Progenitor cell of endocrine pancreas (in vitro differentiated cells): ENCODE measurements at regions not wholly inside any gene's neighbourhood (a gene's known extent, or its start where the extent isn't known, plus 50 kb on each side); places are given as distances from the start of the nearest gene placed in this dataset.

Experiments
- DNase-seq: peaks from one replicate; pipeline ENCODE4 v3.0.0; 2021; ENCODE audit warnings: low spot score; ENCODE audit not compliant: unreplicated experiment
- H3K27ac Mint-ChIP-seq: 2 replicates; pipeline ENCODE4 v1.8.0; 2021; ENCODE audit warnings: mild to moderate bottlenecking, moderate library complexity, mixed read lengths
- H3K27me3 Mint-ChIP-seq: 2 replicates; pipeline ENCODE4 v1.8.0; 2021; ENCODE audit warnings: mixed read lengths
- H3K36me3 Mint-ChIP-seq: 2 replicates; pipeline ENCODE4 v1.8.0; 2022; ENCODE audit warnings: mixed read lengths; ENCODE audit not compliant: insufficient read depth
- H3K4me1 Mint-ChIP-seq: 2 replicates; pipeline ENCODE4 v1.8.0; 2021; ENCODE audit warnings: low read depth, mixed read lengths
- H3K4me3 Mint-ChIP-seq: 2 replicates; pipeline ENCODE4 v1.8.0; 2021; ENCODE audit warnings: low read depth, mild to moderate bottlenecking, moderate library complexity, mixed read lengths
- H3K9me3 Mint-ChIP-seq: 2 replicates; pipeline ENCODE4 v1.8.0; 2021; ENCODE audit warnings: low read depth, mixed read lengths
- TF ChIP-seq, protein P1 (sequence below): fragments of 200-600 bp; sonication (generic); IDR thresholded peaks from one replicate; pipeline ENCODE4 v1.5.0; 2021; ENCODE audit warnings: antibody characterized with exemption, mild to moderate bottlenecking; ENCODE audit not compliant: unreplicated experiment

DNA sequence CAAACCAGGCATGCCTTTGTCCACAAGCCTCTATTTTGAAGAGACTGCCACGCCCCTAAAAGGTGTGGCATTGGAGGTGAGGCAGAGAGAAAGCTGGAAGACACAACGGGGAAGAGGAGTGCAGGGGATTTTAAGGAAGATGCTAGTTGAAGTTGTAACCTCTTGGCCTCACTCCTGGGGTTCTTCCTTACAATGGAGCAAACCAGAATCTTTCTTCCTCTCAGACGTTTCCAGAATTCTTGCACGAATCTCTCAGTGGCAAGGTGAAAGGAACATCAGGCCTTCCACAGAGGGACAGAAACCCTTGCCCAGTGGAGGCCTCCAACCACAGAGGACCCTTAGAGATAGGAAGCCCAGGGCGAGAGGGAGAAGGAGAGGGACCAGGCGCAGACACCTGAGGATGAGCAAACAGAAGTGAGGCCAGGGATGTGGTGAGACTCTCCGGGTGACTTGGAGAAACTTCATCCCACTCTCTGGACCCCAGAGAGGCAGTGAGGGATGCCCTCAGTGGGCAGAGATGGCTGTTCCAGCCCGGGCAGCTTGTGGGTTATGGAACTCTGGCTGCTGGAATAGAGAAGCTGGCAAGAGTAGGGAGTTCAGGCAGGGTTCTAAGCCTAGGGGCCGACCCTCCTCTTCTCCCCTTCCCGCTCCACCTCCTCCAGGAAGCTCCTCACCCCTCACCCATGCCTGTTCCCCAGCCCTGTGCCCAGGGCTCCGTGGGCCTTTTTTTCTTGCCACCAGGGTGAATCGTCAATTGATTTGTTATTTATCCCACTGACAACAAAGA is 136.8 kb upstream of the RUNX3 start:
- Mint-ChIP-seq H3K4me1 (peaks cover 4% of the 10 kb centered on the region), H3K27ac (no peak overlapping the region), H3K4me3 (no peak overlapping the region), H3K27me3 (peaks cover 11% of the 10 kb centered on the region), H3K36me3 (no peaks in the 10 kb centered on the region), H3K9me3 (no peaks in the 10 kb centered on the region)
- TF ChIP-seq, protein P1, sequence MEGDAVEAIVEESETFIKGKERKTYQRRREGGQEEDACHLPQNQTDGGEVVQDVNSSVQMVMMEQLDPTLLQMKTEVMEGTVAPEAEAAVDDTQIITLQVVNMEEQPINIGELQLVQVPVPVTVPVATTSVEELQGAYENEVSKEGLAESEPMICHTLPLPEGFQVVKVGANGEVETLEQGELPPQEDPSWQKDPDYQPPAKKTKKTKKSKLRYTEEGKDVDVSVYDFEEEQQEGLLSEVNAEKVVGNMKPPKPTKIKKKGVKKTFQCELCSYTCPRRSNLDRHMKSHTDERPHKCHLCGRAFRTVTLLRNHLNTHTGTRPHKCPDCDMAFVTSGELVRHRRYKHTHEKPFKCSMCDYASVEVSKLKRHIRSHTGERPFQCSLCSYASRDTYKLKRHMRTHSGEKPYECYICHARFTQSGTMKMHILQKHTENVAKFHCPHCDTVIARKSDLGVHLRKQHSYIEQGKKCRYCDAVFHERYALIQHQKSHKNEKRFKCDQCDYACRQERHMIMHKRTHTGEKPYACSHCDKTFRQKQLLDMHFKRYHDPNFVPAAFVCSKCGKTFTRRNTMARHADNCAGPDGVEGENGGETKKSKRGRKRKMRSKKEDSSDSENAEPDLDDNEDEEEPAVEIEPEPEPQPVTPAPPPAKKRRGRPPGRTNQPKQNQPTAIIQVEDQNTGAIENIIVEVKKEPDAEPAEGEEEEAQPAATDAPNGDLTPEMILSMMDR: no peak
- no peak for DNase-seq

DNA sequence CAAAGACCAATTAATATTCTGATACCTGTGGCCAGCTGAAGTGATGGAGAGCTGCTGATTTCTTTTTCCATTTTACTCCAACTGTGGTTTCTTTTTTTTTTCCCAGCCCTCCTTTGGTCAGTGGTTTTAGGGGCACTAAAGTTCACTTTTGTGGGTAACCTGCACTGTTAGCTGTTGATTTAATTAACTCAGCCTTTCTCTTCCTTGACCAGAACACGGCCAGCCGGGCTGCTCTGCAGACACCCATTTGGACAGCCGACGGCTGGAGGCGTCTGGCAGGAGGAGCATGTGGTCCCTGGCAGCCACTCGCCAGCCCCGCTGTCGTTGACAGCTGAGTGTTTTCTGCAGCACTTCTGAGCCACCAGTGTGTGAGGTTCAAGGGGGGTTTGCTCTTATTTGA is 136.2 kb upstream of the RUNX3 start:
- peaks cover 4% of the 10 kb centered on the region for H3K4me1 Mint-ChIP-seq
- no peaks in the 10 kb centered on the region for H3K9me3 Mint-ChIP-seq
- no peak overlapping the region for H3K4me3 Mint-ChIP-seq
- TF ChIP-seq, protein P1: no peak
- no peaks in the 10 kb centered on the region for H3K36me3 Mint-ChIP-seq
- H3K27me3 Mint-ChIP-seq: peaks cover 12% of the 10 kb centered on the region
- no peak overlapping the region for H3K27ac Mint-ChIP-seq
- no peak for DNase-seq

- TF ChIP-seq, protein P1: no peak
- H3K4me3 Mint-ChIP-seq: no peak overlapping the region
- H3K27ac Mint-ChIP-seq: no peak overlapping the region
- H3K36me3 Mint-ChIP-seq: no peaks in the 10 kb centered on the region
- no peaks in the 10 kb centered on the region for H3K9me3 Mint-ChIP-seq
- peaks cover 12% of the 10 kb centered on the region for H3K27me3 Mint-ChIP-seq
- DNase-seq: no peak
- H3K4me1 Mint-ChIP-seq: peaks cover 4% of the 10 kb centered on the region
Measured at GRCh38 chr1:25065795-25066238, 135.7 kb upstream of the RUNX3 start.

- no peak overlapping the region for H3K27ac Mint-ChIP-seq
- H3K9me3 Mint-ChIP-seq: no peaks in the 10 kb centered on the region
- peaks cover 4% of the 10 kb centered on the region for H3K4me1 Mint-ChIP-seq
- H3K27me3 Mint-ChIP-seq: peaks cover 12% of the 10 kb centered on the region
- no peak overlapping the region for H3K4me3 Mint-ChIP-seq
- TF ChIP-seq, protein P1: no peak
- no peaks in the 10 kb centered on the region for H3K36me3 Mint-ChIP-seq
- DNase-seq: no peak
Measured at GRCh38 chr1:25065321-25065721, 135.2 kb upstream of the RUNX3 start.

DNA sequence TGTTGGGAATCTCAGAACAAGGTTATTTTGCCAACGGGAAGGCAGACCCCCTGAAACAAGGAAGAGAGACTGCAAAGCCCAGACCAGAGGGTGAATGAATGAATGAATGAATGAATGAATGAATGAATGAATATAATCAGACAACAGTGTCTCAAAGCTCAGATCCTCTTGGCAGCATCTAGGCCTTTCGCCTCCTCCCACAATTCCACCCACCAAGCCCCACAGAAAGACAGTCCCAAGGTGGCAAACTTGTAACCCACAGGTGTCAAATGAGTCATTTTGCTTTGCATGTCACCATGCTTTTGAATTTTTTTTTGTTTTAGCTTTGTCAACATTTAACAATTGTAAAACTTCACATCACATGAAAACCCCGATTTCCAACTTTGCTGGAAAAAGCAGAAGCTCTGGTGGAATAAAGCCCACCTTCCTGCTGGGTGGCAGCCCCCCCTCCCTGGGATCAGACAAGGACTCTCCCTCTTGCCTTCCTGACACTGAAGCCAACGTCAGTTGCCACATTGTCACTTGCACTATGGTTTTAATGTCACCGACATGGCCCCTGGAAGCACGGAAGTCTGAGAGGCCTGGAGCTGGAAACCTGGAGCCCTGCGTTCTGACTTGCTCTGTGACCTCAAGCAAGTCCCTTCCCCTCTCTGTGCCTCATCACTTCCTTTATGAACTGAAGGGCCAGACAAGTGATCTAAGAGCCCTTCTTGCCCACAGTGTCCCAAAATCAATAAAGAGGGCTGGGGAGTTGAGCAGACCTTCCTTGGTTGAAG is 134.6 kb upstream of the RUNX3 start:
- H3K27ac Mint-ChIP-seq: no peak overlapping the region
- no peaks in the 10 kb centered on the region for H3K9me3 Mint-ChIP-seq
- peaks cover 12% of the 10 kb centered on the region for H3K27me3 Mint-ChIP-seq

More for the DNA sequence above, 134.6 kb upstream of the RUNX3 start:
- H3K4me3 Mint-ChIP-seq: no peak overlapping the region
- no peak for DNase-seq
- TF ChIP-seq, protein P1: no peak
- peaks cover 4% of the 10 kb centered on the region for H3K4me1 Mint-ChIP-seq
- H3K36me3 Mint-ChIP-seq: no peaks in the 10 kb centered on the region
